ENCODE measurements at regions not wholly inside any gene's neighbourhood (a gene's known extent, or its start where the extent isn't known, plus 50 kb on each side); places are given as distances from the start of the nearest gene placed in this dataset.

- TF ChIP-seq NR2C2 (CRISPR knock-in tag; IDR thresholded peaks at IDR 0.05; ENCODE audit: borderline replicate concordance) (no peak), GABPA (IDR thresholded peaks at IDR 0.05; ENCODE audit: low read depth, low read length) (no peak), GABPA (CRISPR knock-in tag; IDR thresholded peaks at IDR 0.05; ENCODE audit: low read depth) (no peak), USF2 (IDR thresholded peaks at IDR 0.05; ENCODE audit: low read depth, low read length) (no peak), USF2 (CRISPR knock-in tag; IDR thresholded peaks at IDR 0.05; ENCODE audit: borderline replicate concordance) (no peak), CTCF (CRISPR knock-in tag; IDR thresholded peaks at IDR 0.05) (no peak), ZNF138 (CRISPR knock-in tag; IDR thresholded peaks at IDR 0.05; ENCODE audit: low read depth) (no peak), E2F5 (CRISPR knock-in tag; conservative IDR thresholded peaks at IDR 0.05) (no peak), ZNF30 (CRISPR knock-in tag; IDR thresholded peaks at IDR 0.05) (no peak), IRF2 (CRISPR knock-in tag; IDR thresholded peaks at IDR 0.05) (no peak), SNAPC5 (CRISPR knock-in tag; IDR thresholded peaks at IDR 0.05; ENCODE audit: borderline replicate concordance) (no peak)
These were observed 214.0 kb upstream of the DMRT1 start for GRCh38 chr9:627336-627970.

All from HepG2 (cell line).